ENCODE measurements at regions not wholly inside any gene's neighbourhood (a gene's known extent, or its start where the extent isn't known, plus 50 kb on each side); places are given as distances from the start of the nearest gene placed in this dataset.

GRCh38 chr7:121546632-121547543 is 150.8 kb upstream of the FAM3C start:
- Histone ChIP-seq H3K4me3 (no peak overlapping the region), H3K4me1 (peaks cover 5% of the 10 kb centered on the region), H3K9me3 (no peaks in the 10 kb centered on the region), H3K36me3 (no peaks in the 10 kb centered on the region), H3K27me3 (ENCODE audit: low read depth) (no peaks in the 10 kb centered on the region), H3K27ac (no peak overlapping the region)
- intact Hi-C loops (cut with DNase I), result loop anchor here (5.0 kb wide), 1 partner anchor 180 kb away; no protein-coding TSS in a partner anchor
- ATAC-seq (no peak), DNase-seq (no peak)
- no peak for TF ChIP-seq CTCF (IDR thresholded peaks at IDR 0.05)

- no peak for TF ChIP-seq CTCF (IDR thresholded peaks at IDR 0.05)
- Histone ChIP-seq H3K4me3 (no peak overlapping the region), H3K36me3 (no peaks in the 10 kb centered on the region), H3K27ac (no peak overlapping the region), H3K4me1 (peaks cover 5% of the 10 kb centered on the region), H3K9me3 (no peaks in the 10 kb centered on the region), H3K27me3 (ENCODE audit: low read depth) (no peaks in the 10 kb centered on the region)
- DNase-seq (no peak), ATAC-seq (no peak)
- intact Hi-C loops (cut with DNase I), result loop anchor here (5.0 kb wide), 1 partner anchor 178 kb away; no protein-coding TSS in a partner anchor
These were observed 149.3 kb upstream of the FAM3C start for GRCh38 chr7:121545418-121545817.

- peaks cover 5% of the 10 kb centered on the region for H3K4me1 ChIP-seq
- H3K27me3 ChIP-seq (ENCODE audit: low read depth), result no peaks in the 10 kb centered on the region
- H3K36me3 ChIP-seq, result no peaks in the 10 kb centered on the region
- ATAC-seq (no peak), DNase-seq (no peak)
- H3K9me3 ChIP-seq, result no peaks in the 10 kb centered on the region
- no peak overlapping the region for H3K27ac ChIP-seq
- H3K4me3 ChIP-seq, result no peak overlapping the region
- TF ChIP-seq CTCF (IDR thresholded peaks at IDR 0.05), result no peak
- intact Hi-C loops (cut with DNase I), result loop anchor here (5.0 kb wide), 1 partner anchor 177 kb away; no protein-coding TSS in a partner anchor
These were observed 148.6 kb upstream of the FAM3C start for GRCh38 chr7:121544726-121545125.

- Histone ChIP-seq H3K4me3 (no peak overlapping the region), H3K4me1 (peaks cover 5% of the 10 kb centered on the region), H3K27me3 (ENCODE audit: low read depth) (no peaks in the 10 kb centered on the region), H3K27ac (no peak overlapping the region), H3K9me3 (no peaks in the 10 kb centered on the region), H3K36me3 (no peaks in the 10 kb centered on the region)
- no peak for DNase-seq
- no peak for ATAC-seq
- intact Hi-C loops (cut with DNase I), result no loop called here
- TF ChIP-seq CTCF (IDR thresholded peaks at IDR 0.05), result no peak
These were observed 148.1 kb upstream of the FAM3C start for GRCh38 chr7:121544238-121544637.

GRCh38 chr7:121541457-121541856 is 145.3 kb upstream of the FAM3C start:
- ATAC-seq, result no peak
- intact Hi-C loops (cut with DNase I), result no loop called here

More at GRCh38 chr7:121541457-121541856, 145.3 kb upstream of the FAM3C start:
- Histone ChIP-seq H3K27me3 (ENCODE audit: low read depth) (no peaks in the 10 kb centered on the region), H3K36me3 (no peaks in the 10 kb centered on the region), H3K4me3 (no peak overlapping the region), H3K27ac (no peak overlapping the region), H3K4me1 (no peaks in the 10 kb centered on the region), H3K9me3 (no peaks in the 10 kb centered on the region)
- DNase-seq, result no peak
- no peak for TF ChIP-seq CTCF (IDR thresholded peaks at IDR 0.05)

Data from lower lobe of right lung (tissue), 2 donors.